ENCODE measurements at regions not wholly inside any gene's neighbourhood (a gene's known extent, or its start where the extent isn't known, plus 50 kb on each side); places are given as distances from the start of the nearest gene placed in this dataset.

DNA sequence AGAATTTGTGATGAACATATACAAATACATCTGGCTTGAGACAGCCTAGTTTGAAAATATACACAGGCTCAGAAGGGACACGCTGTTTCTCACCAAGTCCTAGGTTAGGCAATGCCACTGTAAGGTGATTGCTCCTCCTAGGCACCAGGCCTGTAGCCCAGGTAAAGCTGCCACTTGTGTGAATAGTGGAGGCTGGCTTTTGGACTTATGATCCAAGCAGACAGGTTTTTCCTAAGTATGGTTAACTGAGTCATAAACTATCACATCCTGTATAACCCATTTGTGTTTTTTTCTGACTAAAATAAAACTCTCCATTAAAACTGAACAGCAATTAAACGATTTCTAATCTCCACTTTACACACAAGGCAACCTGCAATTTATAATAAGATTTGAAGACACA, 81.0 kb downstream of the SEMA4F start:
- no peak for TF ChIP-seq POLR2A (IDR thresholded peaks at IDR 0.05; ENCODE audit: low read depth, low read length)
- TF ChIP-seq POLR2AphosphoS5 (IDR thresholded peaks at IDR 0.05; ENCODE audit: low read depth, low read length): no peak
- no peak for TF ChIP-seq TAF1 (IDR thresholded peaks at IDR 0.05; ENCODE audit: borderline replicate concordance, low read depth, low read length)

Data from GM12892 (cell line).